Gastroesophageal sphincter (tissue), 4 donors: ENCODE measurements at regions not wholly inside any gene's neighbourhood (a gene's known extent, or its start where the extent isn't known, plus 50 kb on each side); places are given as distances from the start of the nearest gene placed in this dataset.
"Not testable (repeated sequence)": the region's sequence is repeated elsewhere in the genome, so short reads cannot be mapped to it uniquely, and the experiment has no call there.

Source experiments
- ATAC-seq: fragments of 150-250 bp; one replicate; pipeline ENCODE4 v1.9.1; 2016; ENCODE audit warnings: mild to moderate bottlenecking, moderate library complexity
- H3K27ac ChIP-seq, 4 donors: fragments of 200-600 bp; sonication (generic) in 3 of 4; 1 replicate in 3 of 4; 2 replicates in 1 of 4; pipeline ENCODE4 v1.5.1; 2016 to 2019
- H3K27me3 ChIP-seq: fragments of 200-600 bp; sonication (generic); one replicate; pipeline ENCODE4 v1.5.1; 2019
- H3K36me3 ChIP-seq, 2 donors: fragments of 200-600 bp; sonication (generic); one replicate each; pipeline ENCODE4 v1.5.1; 2019; ENCODE audit warnings: control low read depth in 1 of 2
- H3K4me1 ChIP-seq, 3 donors: fragments of 200-600 bp; sonication (generic); 1 replicate in 2 of 3; 2 replicates in 1 of 3; pipeline ENCODE4 v1.5.1; 2016 to 2019; ENCODE audit warnings: control low read depth in 2 of 3
- H3K4me3 ChIP-seq, 2 donors: fragments of 200-600 bp; sonication (generic); one replicate each; pipeline ENCODE4 v1.5.1; 2019; ENCODE audit warnings: mild to moderate bottlenecking in 1 of 2, moderate library complexity in 1 of 2
- H3K9me3 ChIP-seq, 3 donors: fragments of 200-600 bp; sonication (generic); one replicate each; pipeline ENCODE4 v1.5.1; 2017 to 2019; ENCODE audit warnings: control low read depth in 2 of 3
- EP300 ChIP-seq: sonication (generic); formaldehyde crosslinking; IDR thresholded peaks from one replicate; pipeline ENCODE4 v1.6.1; 2017; ENCODE audit warnings: antibody characterized with exemption, mild to moderate bottlenecking
- POLR2A ChIP-seq, 2 donors: fragments of 450-650 bp; IDR thresholded peaks; one replicate each; pipeline ENCODE4 v1.6.1; 2017; ENCODE audit warnings: antibody characterized with exemption in 2 of 2, mild to moderate bottlenecking in 2 of 2, moderate library complexity in 1 of 2
- POLR2AphosphoS5 ChIP-seq: sonication (generic); formaldehyde crosslinking; IDR thresholded peaks from one replicate; pipeline ENCODE4 v1.6.1; 2017; ENCODE audit warnings: antibody characterized with exemption
- WGBS, 2 donors: methylation state at CpG; one replicate each; pipeline ENCODE4 v1.1.5; 2018; ENCODE audit warnings: low coverage in 1 of 2; 5-methylcytosine and 5-hydroxymethylcytosine counted together
- TF ChIP-seq, protein P1 (sequence below), 4 experiments: fragments of 200-600 bp in 2 of 4; fragments of 450-650 bp in 2 of 4; sonication (generic) in 1 of 4; IDR thresholded peaks; one replicate each; pipeline ENCODE4 v1.5.1; 2017 to 2019; ENCODE audit warnings: antibody characterized with exemption in 4 of 4, mild to moderate bottlenecking in 2 of 4, moderate library complexity in 2 of 4

GRCh38 chrX:94645726-94646125 is 971.7 kb downstream of the FAM133A start:
- Histone ChIP-seq H3K4me1 (no peaks in the 10 kb centered on the region), H3K27me3 (no peaks in the 10 kb centered on the region), H3K4me3 (no peak overlapping the region), H3K27ac (no peak overlapping the region), H3K9me3 (no peaks in the 10 kb centered on the region), H3K36me3 (no peaks in the 10 kb centered on the region)
- 79 to 88% methylated on average over 2 of the region's 2 CpGs for WGBS, 2 donors
- TF ChIP-seq, protein P1, sequence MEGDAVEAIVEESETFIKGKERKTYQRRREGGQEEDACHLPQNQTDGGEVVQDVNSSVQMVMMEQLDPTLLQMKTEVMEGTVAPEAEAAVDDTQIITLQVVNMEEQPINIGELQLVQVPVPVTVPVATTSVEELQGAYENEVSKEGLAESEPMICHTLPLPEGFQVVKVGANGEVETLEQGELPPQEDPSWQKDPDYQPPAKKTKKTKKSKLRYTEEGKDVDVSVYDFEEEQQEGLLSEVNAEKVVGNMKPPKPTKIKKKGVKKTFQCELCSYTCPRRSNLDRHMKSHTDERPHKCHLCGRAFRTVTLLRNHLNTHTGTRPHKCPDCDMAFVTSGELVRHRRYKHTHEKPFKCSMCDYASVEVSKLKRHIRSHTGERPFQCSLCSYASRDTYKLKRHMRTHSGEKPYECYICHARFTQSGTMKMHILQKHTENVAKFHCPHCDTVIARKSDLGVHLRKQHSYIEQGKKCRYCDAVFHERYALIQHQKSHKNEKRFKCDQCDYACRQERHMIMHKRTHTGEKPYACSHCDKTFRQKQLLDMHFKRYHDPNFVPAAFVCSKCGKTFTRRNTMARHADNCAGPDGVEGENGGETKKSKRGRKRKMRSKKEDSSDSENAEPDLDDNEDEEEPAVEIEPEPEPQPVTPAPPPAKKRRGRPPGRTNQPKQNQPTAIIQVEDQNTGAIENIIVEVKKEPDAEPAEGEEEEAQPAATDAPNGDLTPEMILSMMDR (IDR thresholded peaks at IDR 0.05): no peak
- no peak for TF ChIP-seq POLR2AphosphoS5
- no peak for TF ChIP-seq EP300
- TF ChIP-seq POLR2A (IDR thresholded peaks at IDR 0.05): no peak
- no peak for ATAC-seq

DNA sequence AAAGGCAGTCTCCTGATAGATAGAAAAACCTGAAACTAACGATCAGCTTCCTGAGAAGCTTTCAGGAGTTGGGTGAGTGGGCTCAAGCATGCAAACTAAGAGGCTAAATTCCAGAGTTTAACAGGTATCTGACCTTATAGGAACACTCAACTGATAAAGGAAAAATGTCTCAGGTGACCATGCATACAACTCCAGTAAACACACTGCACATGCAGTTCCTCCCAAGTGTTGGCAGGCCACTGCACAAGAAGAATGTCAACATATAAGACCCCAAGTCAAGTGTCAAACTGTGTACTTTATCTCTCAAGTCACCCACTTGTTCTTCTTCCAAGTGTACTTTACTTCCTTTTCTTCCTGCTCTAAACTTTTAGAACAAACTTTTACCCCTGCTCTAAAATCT is 981.2 kb downstream of the FAM133A start:
- Histone ChIP-seq H3K27ac (no peak overlapping the region), H3K27me3 (no peaks in the 10 kb centered on the region), H3K4me3 (no peak overlapping the region), H3K36me3 (no peaks in the 10 kb centered on the region), H3K4me1 (no peaks in the 10 kb centered on the region), H3K9me3 (no peaks in the 10 kb centered on the region)
- ATAC-seq: no peak
- no peak for TF ChIP-seq POLR2A (IDR thresholded peaks at IDR 0.05)
- 67% methylated on average over 1 of the region's 1 CpG; no CpG with 5 or more reads in 1 of the 2 donors for WGBS, 2 donors

- Histone ChIP-seq H3K9me3 (no peaks in the 10 kb centered on the region), H3K36me3 (no peaks in the 10 kb centered on the region), H3K4me1 (no peaks in the 10 kb centered on the region), H3K27ac (no peak overlapping the region), H3K27me3 (no peaks in the 10 kb centered on the region), H3K4me3 (no peak overlapping the region)
- TF ChIP-seq EP300 (no peak), POLR2A (IDR thresholded peaks at IDR 0.05) (no peak), POLR2AphosphoS5 (no peak)
- TF ChIP-seq, protein P1 (IDR thresholded peaks at IDR 0.05): no peak
- no peak for ATAC-seq
These were observed 988.7 kb downstream of the FAM133A start for GRCh38 chrX:94662689-94663088.

DNA sequence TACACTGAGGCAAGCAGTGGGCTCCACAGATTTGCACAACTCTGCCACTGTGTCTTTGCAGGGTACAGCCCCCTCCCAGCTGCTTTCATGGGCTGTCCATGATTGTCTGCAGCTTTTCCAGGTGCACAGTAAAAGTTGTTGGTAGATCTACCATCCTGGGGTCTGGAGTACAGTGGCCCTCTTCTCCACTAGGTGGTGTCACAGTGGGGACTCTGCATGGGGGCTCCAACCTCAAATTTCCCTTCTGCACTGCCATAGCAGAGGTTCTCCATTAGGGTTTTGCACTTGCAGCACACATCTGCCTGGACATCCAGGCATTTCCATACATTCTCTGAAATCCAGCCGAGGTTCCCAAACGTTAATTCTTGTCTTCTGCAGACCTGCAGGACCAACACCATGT is 1002.3 kb downstream of the FAM133A start:
- H3K27me3 ChIP-seq: no peaks in the 10 kb centered on the region
- no peaks in the 10 kb centered on the region for H3K36me3 ChIP-seq
- no peaks in the 10 kb centered on the region for H3K4me1 ChIP-seq
- WGBS, 2 donors: no CpG with 5 or more reads among the region's 2 CpGs
- no peak overlapping the region for H3K4me3 ChIP-seq
- no peak for ATAC-seq
- TF ChIP-seq POLR2A (IDR thresholded peaks at IDR 0.05) (no peak), POLR2AphosphoS5 (no peak)
- H3K9me3 ChIP-seq: no peaks in the 10 kb centered on the region
- H3K27ac ChIP-seq: no peak overlapping the region

- no peaks in the 10 kb centered on the region for H3K9me3 ChIP-seq
These were observed 1012.1 kb downstream of the FAM133A start for GRCh38 chrX:94686071-94686470.

DNA sequence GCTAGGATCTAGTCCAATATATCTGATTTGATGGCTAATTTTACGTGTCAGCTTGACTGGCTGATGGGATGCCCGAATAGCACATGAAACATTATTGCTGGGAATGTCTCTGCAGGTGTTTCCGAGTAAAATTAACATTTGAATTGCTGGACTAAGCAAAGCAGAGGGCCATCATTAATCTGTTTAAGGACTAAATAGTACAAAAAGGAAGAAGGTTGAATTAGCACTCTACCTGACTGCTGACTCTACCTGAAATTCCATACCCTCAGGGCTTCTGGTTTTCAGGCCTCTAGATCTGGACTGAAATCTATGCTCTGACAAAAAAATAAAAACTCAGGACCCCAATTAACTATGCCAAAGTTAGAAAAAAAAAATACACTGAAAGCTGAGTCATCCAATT is 1021.9 kb downstream of the FAM133A start:
- TF ChIP-seq, protein P1 (IDR thresholded peaks at IDR 0.05): no peak
- TF ChIP-seq EP300 (no peak), POLR2A (IDR thresholded peaks at IDR 0.05) (no peak), POLR2AphosphoS5 (no peak)
- H3K27me3 ChIP-seq: no peaks in the 10 kb centered on the region
- no peak overlapping the region for H3K27ac ChIP-seq
- 8% methylated on average over 3 of the region's 3 CpGs; no CpG with 5 or more reads in 1 of the 2 donors for WGBS, 2 donors
- H3K4me3 ChIP-seq: no peak overlapping the region
- no peaks in the 10 kb centered on the region for H3K9me3 ChIP-seq
- no peaks in the 10 kb centered on the region for H3K36me3 ChIP-seq
- no peak for ATAC-seq
- H3K4me1 ChIP-seq: no peaks in the 10 kb centered on the region

More at GRCh38 chrX:94686071-94686470, 1012.1 kb downstream of the FAM133A start:
- H3K4me3 ChIP-seq: no peak overlapping the region
- no peaks in the 10 kb centered on the region for H3K27me3 ChIP-seq
- TF ChIP-seq, protein P1 (IDR thresholded peaks at IDR 0.05): no peak
- TF ChIP-seq POLR2AphosphoS5 (no peak), EP300 (no peak), POLR2A (IDR thresholded peaks at IDR 0.05) (no peak)
- no peaks in the 10 kb centered on the region for H3K36me3 ChIP-seq
- no peak overlapping the region for H3K27ac ChIP-seq
- ATAC-seq: no peak
- no peaks in the 10 kb centered on the region for H3K4me1 ChIP-seq
- WGBS, 2 donors: 13 to 34% methylated on average over 2 of the region's 2 CpGs

- WGBS, 2 donors: 79% methylated on average over 12 of the region's 15 CpGs; no CpG with 5 or more reads in 1 of the 2 donors
- H3K9me3 ChIP-seq: not testable (repeated sequence)
These were observed 1030.6 kb downstream of the FAM133A start for GRCh38 chrX:94704348-94705256.

More at GRCh38 chrX:94704348-94705256, 1030.6 kb downstream of the FAM133A start:
- not testable (repeated sequence) for H3K27me3 ChIP-seq, ATAC-seq, H3K36me3 ChIP-seq, H3K27ac ChIP-seq, H3K4me3 ChIP-seq, H3K4me1 ChIP-seq
